Erythroblast (primary cell): ENCODE measurements at regions not wholly inside any gene's neighbourhood (a gene's known extent, or its start where the extent isn't known, plus 50 kb on each side); places are given as distances from the start of the nearest gene placed in this dataset.

ENCODE experiments used
- GATA1 ChIP-seq: IDR thresholded peaks from 2 replicates; pipeline ENCODE4 v1.6.1; 2011; ENCODE audit warnings: low read depth, mild to moderate bottlenecking, control low read depth, low read length, moderate library complexity
- POLR2A ChIP-seq: IDR thresholded peaks from 2 replicates; pipeline ENCODE4 v1.6.1; 2011; ENCODE audit warnings: mild to moderate bottlenecking, low read length

- TF ChIP-seq POLR2A (no peak), GATA1 (no peak)
Measured at GRCh38 chr22:47267513-47268282, 505.2 kb downstream of the TBC1D22A start.
